GM21717 (cell line): ENCODE measurements at regions not wholly inside any gene's neighbourhood (a gene's known extent, or its start where the extent isn't known, plus 50 kb on each side); places are given as distances from the start of the nearest gene placed in this dataset.

Experiments used
- ATAC-seq: cut with Tn5 transposase; IDR thresholded peaks from one replicate; pipeline ENCODE4 v1.9.1; 2021; ENCODE audit warnings: mild to moderate bottlenecking, moderate library complexity; ENCODE audit not compliant: unreplicated experiment

DNA sequence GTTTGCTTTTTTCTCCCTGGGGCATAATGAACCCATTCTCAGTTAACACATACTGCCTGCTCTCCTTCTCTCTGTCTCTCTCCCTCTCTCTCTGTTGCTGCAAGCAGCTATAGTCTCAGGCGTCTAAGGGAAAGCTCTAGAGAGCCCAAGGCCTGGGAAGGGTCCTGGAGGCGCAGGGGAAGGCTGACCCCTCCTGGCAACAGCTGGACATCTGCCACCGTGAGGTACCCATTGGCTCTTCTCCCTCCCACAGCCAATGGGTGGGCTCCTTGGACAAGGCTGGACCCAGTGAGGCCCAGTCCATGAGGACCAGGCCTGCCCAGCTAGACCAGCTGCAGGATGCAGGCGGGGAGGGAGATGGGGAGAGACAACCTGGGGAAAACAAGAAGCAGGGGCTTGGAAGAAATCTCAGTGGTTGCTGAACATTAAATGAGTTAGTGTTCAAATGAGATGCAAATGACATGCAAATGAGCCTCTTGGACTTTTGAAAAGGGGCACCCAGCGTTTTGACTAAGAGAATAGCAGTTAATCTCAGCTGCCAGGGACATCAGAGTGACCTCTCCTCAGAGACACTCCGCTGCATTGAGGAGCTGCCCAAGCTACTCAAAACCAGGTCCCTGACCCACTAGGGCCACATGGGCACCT, 349.7 kb downstream of the BUD13 start:
- ATAC-seq, result no peak

- no peak for ATAC-seq
Measured at GRCh38 chr11:116422556-116422955, 350.2 kb downstream of the BUD13 start.

DNA sequence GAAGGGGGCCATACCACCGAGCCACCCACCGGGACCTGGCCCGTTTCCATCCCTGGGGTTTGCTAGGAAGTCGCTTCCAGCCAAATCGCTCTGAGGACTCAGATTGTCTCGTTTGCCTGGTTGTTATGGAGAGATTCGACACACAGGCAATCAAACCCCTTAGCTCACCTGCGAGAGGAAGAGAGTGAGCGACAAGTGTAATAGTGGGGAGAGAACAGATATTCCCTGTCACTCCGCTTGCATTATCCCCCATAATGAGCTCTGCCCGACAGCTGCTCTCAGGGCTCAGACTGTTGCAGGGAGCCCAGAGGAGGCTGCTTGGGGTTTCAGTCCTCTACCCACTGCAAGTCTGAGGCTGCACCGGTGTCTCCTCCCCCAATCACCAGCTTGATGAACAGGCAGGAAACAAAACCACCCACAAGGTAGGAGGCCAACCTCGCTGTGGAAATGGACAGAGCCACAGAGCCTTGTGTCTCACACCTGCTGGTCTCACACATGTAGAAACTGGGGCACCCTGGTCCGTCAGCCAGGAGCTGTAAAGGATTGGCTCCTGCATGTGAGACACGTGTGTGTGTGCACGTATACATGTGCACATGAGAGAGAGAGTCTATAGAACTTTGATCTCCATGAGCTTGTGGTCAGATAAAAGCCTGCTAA, 351.1 kb downstream of the BUD13 start:
- ATAC-seq, result no peak

- ATAC-seq, result no peak
Measured at GRCh38 chr11:116420770-116421528, 351.8 kb downstream of the BUD13 start.

DNA sequence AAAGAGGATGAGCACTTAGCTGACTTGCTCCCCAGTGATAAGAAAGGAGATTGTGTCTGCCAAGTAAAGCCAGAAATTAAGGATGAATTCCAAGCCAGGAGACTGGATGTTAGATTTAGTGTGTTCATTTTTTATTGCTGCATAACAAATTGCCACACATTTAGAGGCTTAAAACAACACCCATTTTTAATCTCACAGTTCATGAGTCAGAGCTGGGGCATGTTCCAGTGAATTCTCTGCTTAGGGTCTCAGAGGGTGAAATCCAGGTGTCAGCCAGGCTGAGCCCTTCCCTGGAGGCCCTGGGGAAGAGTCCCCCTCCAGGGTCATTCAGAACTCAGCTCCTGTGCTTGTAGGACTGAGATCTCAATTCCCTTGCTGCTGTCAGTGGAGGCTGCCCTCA, 352.8 kb downstream of the BUD13 start:
- ATAC-seq, result no peak

- no peak for ATAC-seq
Measured at GRCh38 chr11:116418388-116419041, 354.3 kb downstream of the BUD13 start.

- no peak for ATAC-seq
Measured at GRCh38 chr11:116416852-116417251, 355.9 kb downstream of the BUD13 start.

- ATAC-seq, result no peak
Measured at GRCh38 chr11:116415095-116415494, 357.7 kb downstream of the BUD13 start.

- no peak for ATAC-seq
Measured at GRCh38 chr11:116414357-116414880, 358.4 kb downstream of the BUD13 start.

GRCh38 chr11:116413301-116414242, 359.2 kb downstream of the BUD13 start:
- no peak for ATAC-seq

- ATAC-seq, result no peak
Measured at GRCh38 chr11:116412118-116412889, 360.5 kb downstream of the BUD13 start.

- no peak for ATAC-seq
Measured at GRCh38 chr11:116409238-116409637, 363.5 kb downstream of the BUD13 start.

- no peak for ATAC-seq
Measured at GRCh38 chr11:116406042-116406441, 366.7 kb downstream of the BUD13 start.

DNA sequence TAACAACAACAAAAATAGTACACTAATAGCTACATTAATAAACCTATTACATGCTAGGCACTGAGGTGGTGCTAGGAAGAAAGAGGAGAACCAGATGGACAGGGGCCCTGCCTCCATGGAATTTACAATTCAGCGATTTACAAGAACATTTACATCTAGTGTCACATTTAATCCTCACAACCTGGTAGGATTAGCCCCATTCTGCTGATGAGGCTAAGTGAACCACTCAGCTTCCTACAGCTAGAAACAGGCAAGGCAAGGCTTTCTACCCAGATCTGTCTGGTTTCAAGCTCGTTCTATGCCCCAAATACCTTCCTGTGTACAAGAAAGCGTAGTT, 368.4 kb downstream of the BUD13 start:
- no peak for ATAC-seq

DNA sequence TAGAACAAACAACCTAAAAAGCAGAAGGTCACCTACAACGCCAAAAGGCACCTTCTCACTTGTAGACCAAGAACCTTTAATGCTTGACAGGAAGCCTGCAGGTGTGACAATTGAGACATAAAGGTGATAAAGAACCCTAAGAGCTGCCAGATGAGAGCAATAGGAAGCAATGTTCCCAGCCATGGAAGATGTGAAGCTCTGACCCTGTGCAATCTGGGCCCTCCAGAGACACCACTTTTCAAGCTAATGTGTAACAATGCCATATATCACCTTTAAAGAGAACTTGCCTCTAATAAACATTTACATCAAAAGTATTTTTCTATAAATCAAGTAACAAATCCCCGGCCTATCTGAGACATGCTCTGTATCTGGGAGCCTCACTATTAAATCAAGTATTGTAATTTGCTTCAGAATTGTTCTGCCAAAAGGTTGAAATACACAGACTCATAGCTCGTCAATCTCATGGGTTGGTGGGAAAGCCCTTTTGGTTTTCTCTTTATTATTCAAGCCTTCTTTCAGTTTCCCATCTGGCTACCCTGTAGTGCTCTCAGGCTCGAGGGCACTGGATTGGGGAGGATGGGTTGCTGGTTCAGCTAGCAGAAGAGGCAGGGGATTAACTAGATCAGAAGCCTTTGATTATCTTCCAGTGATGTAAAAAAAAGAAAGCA, 368.9 kb downstream of the BUD13 start:
- no peak for ATAC-seq

DNA sequence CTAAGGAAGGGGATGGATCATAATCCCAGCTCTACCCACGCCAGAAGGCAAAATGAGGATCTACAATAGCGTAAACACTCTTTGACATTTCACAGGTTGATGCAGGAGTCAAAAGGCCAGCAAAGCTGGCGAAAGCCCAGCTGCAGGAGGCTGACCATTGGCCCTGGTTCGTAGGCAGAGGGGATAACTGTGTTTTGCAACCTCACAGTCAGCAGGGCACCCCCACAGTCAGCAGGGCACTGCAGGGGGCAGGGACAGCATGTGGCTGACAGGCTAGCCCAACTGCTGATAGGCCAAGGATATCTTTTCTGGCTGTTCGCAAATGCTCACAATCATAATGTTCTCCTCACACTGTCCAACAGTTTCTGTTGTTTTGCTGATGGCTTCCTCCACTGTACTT, 372.7 kb downstream of the BUD13 start:
- no peak for ATAC-seq

DNA sequence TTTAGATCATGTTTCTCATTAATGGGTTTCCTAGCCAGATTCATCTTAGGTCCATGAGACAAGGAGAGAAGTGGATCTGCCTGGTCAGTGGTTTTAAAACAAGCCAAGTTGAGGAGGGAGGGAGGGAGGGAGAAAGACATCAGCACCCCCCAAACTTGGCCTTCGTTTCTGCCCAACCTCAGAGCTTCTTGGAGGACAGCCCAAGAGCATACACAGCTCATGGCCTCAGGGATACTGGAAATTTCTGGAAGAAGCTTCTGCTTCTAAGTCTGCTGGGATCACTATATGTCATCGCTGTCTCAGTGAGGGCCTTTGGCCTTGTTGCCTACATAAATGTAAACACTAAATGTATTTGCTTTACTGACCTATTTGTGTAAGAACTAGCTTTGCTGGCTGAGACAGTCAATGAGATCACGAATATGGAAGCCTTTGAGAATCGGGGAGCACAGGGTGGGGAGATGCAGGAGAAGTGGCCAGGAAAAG, 375.1 kb downstream of the BUD13 start:
- no peak for ATAC-seq

GRCh38 chr11:116396331-116396730, 376.5 kb downstream of the BUD13 start:
- ATAC-seq, result no peak

DNA sequence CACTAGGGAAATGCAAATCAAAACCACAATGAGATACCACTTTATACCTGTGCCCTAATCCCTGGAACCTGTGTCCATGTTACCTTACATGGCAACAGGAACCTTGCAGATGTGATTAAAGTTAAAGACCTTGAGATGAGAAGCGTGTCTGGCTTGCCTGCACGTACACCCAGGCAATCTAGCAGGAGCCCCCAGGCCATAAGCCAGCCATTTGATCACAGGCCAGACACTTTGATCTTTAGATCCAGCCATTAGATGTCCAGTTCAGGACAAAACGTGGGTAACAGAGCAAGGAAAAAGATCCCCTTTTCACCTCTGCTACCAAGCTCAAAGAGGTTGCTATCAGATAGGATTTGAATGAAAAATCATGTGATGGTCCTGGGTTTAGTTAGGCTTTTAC, 378.8 kb downstream of the BUD13 start:
- ATAC-seq, result no peak
